PC-9 (cell line): ENCODE measurements at regions not wholly inside any gene's neighbourhood (a gene's known extent, or its start where the extent isn't known, plus 50 kb on each side); places are given as distances from the start of the nearest gene placed in this dataset.

Source experiments
- EZH2 ChIP-seq: fragments of 200-600 bp; sonication (generic); IDR thresholded peaks from 2 replicates; pipeline ENCODE4 v1.8.0; 2017; ENCODE audit warnings: antibody characterized with exemption, low read depth
- TF ChIP-seq, protein P1 (sequence below): fragments of 200-600 bp; sonication (generic); conservative IDR thresholded peaks from 2 replicates; pipeline ENCODE4 v1.6.1; 2017; ENCODE audit warnings: mixed run types, antibody characterized with exemption, mild to moderate bottlenecking, moderate library complexity

DNA sequence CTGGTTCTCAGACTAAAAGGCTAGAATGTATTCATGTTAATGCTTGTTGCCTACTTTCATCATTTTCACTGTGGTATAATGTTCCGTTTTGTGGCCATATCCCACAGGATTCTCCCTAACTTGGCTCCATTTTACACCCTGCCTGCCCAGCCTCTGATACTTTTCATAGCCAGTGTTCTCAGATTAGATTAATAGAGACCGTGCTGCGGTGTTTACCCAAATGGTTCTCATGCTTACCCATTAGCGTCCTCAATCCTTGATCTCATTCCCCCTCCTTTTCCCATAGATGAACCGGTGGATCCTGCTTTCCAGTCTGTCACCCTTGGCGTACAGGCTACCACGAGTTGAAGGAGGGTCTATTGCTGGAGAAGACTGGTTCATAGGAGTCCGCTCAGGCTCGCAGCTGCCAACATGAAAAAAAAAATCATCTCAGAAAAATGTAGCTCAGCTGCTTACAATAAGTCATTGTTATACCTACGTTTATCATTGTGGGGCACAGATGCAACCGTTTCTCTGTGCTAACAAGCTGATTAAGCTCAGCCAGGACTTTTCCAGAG lies 78.7 kb downstream of the SETD4 start:
- TF ChIP-seq, protein P1, sequence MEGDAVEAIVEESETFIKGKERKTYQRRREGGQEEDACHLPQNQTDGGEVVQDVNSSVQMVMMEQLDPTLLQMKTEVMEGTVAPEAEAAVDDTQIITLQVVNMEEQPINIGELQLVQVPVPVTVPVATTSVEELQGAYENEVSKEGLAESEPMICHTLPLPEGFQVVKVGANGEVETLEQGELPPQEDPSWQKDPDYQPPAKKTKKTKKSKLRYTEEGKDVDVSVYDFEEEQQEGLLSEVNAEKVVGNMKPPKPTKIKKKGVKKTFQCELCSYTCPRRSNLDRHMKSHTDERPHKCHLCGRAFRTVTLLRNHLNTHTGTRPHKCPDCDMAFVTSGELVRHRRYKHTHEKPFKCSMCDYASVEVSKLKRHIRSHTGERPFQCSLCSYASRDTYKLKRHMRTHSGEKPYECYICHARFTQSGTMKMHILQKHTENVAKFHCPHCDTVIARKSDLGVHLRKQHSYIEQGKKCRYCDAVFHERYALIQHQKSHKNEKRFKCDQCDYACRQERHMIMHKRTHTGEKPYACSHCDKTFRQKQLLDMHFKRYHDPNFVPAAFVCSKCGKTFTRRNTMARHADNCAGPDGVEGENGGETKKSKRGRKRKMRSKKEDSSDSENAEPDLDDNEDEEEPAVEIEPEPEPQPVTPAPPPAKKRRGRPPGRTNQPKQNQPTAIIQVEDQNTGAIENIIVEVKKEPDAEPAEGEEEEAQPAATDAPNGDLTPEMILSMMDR = no peak
- TF ChIP-seq EZH2 = no peak
